Activated CD4-positive, alpha-beta T cell treated with anti-CD3 and anti-CD28 coated beads, Interleukin-2, amount 50 U/mL, for 48 hours (primary cell): ENCODE measurements at regions not wholly inside any gene's neighbourhood (a gene's known extent, or its start where the extent isn't known, plus 50 kb on each side); places are given as distances from the start of the nearest gene placed in this dataset.

ENCODE experiments used
- DNase-seq, 2 experiments: peaks; one replicate each; pipeline ENCODE4 v3.0.0-alpha.2; 2020

- DNase-seq, result no peak
Observed at GRCh38 chr4:89541998-89542397, 234.4 kb upstream of the GPRIN3 start.

- no peak for DNase-seq
Observed at GRCh38 chr4:89539797-89540711, 232.5 kb upstream of the GPRIN3 start.

DNA sequence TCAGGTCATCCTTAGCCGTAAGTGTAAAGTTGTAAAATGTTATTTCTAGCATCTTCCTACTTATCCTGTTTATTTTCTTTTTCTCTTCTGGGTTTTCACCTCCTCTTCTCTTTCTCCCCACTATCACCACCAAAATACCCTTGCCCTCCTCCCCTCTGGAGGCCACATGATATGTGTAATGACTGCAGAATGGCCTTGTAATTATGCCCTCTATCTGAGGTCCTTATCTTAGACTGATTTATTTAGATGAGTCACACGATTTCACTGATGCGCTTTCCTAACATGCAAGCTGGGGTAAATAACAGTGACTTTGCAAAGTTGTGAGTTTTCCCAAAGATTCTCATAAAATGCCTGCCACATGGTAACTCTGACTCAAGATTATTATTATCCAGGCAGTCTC lies 231.8 kb upstream of the GPRIN3 start:
- DNase-seq, result no peak

GRCh38 chr4:89538886-89539285 lies 231.3 kb upstream of the GPRIN3 start:
- DNase-seq, result no peak

DNA sequence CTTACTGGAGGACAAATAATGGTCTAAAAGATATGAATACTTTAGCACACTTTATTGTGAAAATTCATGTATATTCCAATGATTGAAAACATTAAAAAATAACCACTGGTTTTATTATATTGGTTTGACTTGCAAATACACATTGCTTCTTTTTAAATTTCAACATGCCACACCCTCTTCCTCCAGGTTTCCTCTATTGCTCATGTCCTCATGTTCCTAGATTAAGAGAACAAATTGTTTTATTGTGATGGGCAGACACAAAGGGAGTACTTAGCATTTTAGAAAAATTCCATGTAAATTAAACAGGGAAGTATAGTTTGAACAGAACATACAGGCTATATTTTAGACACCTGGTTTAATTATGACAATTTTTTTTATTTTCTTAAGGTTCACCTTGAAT lies 230.6 kb upstream of the GPRIN3 start:
- DNase-seq, result no peak

DNA sequence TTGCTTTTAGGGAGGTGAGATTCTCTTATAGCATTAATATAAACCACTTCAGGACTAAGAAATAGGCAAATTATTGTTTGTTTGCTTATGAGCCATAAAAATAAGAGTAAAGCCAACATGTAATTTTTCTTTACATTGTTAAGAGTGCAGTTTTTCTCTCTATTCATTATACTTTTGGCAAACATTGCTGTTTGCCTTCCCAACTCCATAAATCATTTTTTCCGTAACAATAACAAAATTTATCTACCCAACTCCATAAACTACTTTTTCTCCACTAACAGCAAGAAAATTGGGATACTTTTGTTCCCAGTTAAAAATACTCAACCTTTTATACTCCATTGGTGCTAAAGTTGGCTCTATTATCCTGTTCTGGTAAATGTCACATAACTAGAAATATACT lies 229.7 kb upstream of the GPRIN3 start:
- DNase-seq, result no peak

- DNase-seq, result no peak
Observed at GRCh38 chr4:89535251-89535650, 227.7 kb upstream of the GPRIN3 start.

GRCh38 chr4:89534356-89534755 lies 226.8 kb upstream of the GPRIN3 start:
- DNase-seq, result no peak

DNA sequence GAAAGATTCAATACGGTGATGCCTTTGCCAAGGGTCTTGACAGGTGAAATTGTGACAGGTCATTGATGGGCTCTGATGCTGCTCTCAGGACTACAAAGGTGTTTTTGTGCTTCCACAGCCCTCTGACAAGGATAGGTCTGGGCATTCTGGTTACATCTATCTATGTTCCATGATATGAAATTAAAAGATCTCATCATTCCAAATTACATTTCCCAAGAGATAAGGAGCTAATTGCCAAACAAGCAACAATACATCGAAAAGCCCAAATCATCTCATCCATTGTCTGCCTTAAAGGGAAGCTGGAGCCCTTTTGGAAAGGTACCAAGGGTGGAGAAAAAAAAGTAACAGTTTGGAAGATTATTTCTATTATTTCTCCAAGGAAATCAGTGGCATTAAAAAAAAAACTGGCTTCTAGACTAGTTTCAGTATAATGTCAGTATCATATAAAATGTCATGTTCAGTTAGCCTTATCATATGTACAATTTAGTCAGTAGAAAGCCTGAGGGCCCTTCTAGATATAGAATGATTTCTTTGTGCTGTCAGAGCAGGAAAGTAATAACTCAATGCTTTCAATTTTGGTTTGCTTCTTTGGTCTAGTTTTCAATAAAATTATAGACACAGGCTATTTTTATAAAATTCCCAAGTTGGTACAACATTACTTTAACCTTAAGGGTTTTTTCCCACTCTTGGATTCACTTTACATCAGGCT lies 224.5 kb upstream of the GPRIN3 start:
- no peak for DNase-seq

- DNase-seq, result no peak
Observed at GRCh38 chr4:89528526-89529133, 221.0 kb upstream of the GPRIN3 start.

- no peak for DNase-seq
Observed at GRCh38 chr4:89521826-89522225, 214.2 kb upstream of the GPRIN3 start.

- no peak for DNase-seq
Observed at GRCh38 chr4:89519771-89520320, 212.2 kb upstream of the GPRIN3 start.

DNA sequence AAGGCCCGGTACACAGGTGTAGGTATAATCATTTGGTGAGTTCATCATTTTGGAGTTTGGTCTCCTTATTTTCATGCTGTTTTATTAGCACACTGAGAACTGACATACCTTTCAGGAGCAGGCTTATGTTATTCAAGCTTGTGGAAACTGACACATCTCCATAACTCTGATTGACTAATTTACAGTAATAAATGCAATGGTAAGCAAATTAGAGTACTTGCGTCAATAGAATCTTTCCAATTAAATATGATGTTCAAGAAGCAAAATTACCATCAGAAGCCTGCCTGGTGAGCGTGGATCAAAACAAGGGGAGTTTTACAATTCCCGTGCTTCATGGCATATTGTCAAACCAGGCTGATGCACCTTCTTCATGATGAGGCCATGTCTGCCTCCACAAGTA lies 210.7 kb upstream of the GPRIN3 start:
- DNase-seq, result no peak

DNA sequence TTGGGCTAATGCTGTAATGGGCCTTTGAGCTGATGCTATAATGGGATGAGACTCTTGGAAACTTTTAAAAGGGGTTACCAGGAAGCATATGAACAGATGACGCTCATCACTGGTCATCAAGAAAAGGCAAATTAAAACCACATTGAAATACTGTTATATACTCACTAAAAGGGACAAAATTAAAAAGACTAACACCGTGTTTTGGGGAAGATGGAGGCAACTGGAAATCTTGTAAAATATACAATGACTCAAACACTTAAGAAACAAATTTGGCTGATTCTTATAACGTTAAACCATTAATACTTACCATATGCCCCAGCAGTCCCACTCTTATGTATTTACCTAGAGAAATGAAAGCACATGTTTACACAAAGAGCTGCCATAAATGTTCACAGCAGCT lies 207.2 kb upstream of the GPRIN3 start:
- no peak for DNase-seq

DNA sequence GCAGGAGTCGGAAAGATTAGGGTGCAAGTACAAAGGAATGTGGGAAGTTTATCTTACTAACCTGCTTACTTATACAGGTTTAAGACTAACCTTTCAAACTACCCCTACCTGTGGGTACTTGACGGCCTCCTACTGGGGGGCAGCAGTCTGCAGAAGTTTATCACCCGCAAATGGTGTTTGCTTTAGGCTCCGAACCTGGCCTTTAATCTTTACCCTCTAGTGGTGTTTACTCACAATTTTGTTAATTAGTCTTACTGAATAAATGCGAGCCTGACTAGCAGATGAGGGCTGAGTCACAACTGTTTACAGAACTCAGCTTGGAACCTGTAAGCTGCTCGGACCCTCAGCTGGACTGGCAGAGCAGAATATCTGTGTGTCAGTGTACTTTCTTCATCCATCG lies 204.2 kb upstream of the GPRIN3 start:
- no peak for DNase-seq

DNA sequence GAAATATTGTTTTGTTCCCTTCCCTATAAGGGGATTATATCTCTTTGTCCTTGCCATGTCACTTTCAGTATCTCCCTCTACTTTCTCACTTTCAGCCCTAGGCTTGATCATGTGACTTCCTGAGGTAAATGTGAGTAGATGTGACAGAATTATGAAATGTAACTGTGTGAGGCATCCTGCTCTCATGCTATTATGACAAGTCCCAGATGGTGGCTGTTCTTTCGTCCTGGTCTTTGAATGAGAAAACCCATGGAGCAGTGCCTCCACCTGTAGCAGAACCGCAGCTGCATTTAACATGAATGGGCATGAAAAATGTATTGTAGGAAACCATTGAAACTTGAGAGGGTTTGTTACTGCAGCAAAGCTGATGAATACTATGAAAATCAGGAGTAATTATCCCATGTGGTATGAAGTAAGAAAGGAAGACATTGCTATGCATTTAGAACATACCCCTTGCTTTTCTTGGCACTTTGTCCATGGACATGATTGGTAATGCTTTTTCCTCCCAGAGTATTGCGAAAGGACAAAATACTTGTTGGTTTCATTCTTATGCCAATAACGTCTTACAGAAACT lies 202.2 kb upstream of the GPRIN3 start:
- DNase-seq, result peak in 1 of 2 experiments; percentile 22

GRCh38 chr4:89506866-89507491 lies 199.4 kb upstream of the GPRIN3 start:
- no peak for DNase-seq

DNA sequence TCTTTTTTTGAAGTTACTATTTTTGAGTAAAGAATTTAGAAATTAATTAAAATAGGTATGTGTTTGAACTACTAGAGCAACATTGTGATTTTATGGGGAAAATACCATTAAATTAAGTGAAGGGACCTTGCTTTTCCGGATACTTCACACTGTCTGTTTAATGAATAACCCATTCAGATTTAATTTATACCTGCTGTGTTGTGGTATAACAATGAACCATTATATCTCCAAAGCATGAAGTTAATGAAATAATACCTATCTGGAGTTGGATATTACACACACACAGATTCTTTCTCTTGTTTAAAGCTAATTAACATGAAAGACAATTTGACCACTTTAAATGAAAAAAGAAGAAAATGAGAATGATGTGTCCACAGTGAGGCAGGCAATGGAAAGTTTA lies 195.0 kb upstream of the GPRIN3 start:
- no peak for DNase-seq

DNA sequence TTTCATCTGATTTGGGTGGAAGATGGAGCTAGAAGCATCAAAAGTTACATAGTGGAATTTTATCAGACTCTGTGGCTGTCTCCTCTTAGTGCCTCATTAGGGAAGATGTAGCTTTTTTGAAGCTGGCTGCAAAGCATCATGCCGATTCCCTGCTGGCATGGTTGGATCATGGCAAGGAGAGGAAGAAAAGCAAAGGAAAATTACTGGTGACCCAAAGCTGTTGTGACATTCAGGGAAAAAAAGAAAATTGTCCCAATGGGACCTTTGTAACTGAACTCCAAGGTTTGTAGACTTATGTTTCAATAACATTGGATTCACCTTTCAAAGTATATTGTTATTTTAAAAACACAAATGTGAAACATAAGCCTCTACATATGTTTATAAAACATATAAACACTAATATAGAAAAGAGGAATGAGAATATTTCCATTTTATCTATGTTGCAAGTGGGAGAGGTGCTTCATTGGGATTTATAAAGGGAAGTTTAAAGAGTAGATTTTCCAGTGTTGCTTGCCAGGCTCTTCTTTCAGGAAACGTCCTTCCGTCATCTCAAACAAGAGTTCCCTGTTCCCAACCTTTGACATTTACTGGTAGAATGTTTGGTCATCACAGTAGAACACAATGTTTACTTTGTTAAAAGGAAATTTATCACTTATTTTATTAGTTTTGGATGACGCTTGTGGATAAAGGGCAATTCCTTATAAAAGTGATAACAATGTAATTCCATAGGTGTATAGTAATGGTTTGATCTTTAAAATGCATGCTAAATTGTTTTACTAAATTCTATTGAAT lies 190.1 kb upstream of the GPRIN3 start:
- no peak for DNase-seq

GRCh38 chr4:89496851-89497250 lies 189.3 kb upstream of the GPRIN3 start:
- DNase-seq, result no peak

GRCh38 chr4:89493367-89493766 lies 185.8 kb upstream of the GPRIN3 start:
- no peak for DNase-seq

- no peak for DNase-seq
Observed at GRCh38 chr4:89492581-89493071, 185.0 kb upstream of the GPRIN3 start.
